H9 (cell line): ENCODE measurements at regions not wholly inside any gene's neighbourhood (a gene's known extent, or its start where the extent isn't known, plus 50 kb on each side); places are given as distances from the start of the nearest gene placed in this dataset.

Experiments used
- DNase-seq: peaks from one replicate; pipeline ENCODE4 v3.0.0-alpha.2; 2017
- H2AFZ ChIP-seq: one replicate; pipeline ENCODE4 v1.6.1; 2013; ENCODE audit warnings: mild to moderate bottlenecking, low read length, control low read depth, moderate library complexity
- H2AK5ac ChIP-seq: 2 replicates; pipeline ENCODE4 v1.6.1; 2013; ENCODE audit warnings: low read length, control low read depth, mixed read lengths; ENCODE audit not compliant: insufficient read length
- H2BK120ac ChIP-seq: one replicate; pipeline ENCODE4 v1.6.1; 2013; ENCODE audit warnings: low read depth, mild to moderate bottlenecking, low read length, control low read depth, inconsistent platforms; ENCODE audit not compliant: poor library complexity, severe bottlenecking
- H2BK12ac ChIP-seq: 2 replicates; pipeline ENCODE4 v1.6.1; 2013; ENCODE audit warnings: low read length, control low read depth, mixed read lengths, low read depth; ENCODE audit not compliant: insufficient read length
- H2BK15ac ChIP-seq: 2 replicates; pipeline ENCODE4 v1.6.1; 2013; ENCODE audit warnings: low read depth, low read length, control low read depth
- H2BK20ac ChIP-seq: one replicate; pipeline ENCODE4 v1.6.1; 2013; ENCODE audit warnings: low read depth, mild to moderate bottlenecking, low read length, control low read depth, inconsistent platforms; ENCODE audit not compliant: poor library complexity, severe bottlenecking
- H2BK5ac ChIP-seq: 2 replicates; pipeline ENCODE4 v1.6.1; 2013; ENCODE audit warnings: low read length, control low read depth, mixed read lengths; ENCODE audit not compliant: insufficient read length
- H3K14ac ChIP-seq: 2 replicates; pipeline ENCODE4 v1.6.1; 2013; ENCODE audit warnings: low read length, control low read depth; ENCODE audit not compliant: insufficient read depth
- H3K18ac ChIP-seq: 2 replicates; pipeline ENCODE4 v1.6.1; 2013; ENCODE audit warnings: low read depth, mild to moderate bottlenecking, mixed read lengths, low read length, control low read depth; ENCODE audit not compliant: insufficient read length
- H3K23ac ChIP-seq: 2 replicates; pipeline ENCODE4 v1.6.1; 2013; ENCODE audit warnings: low read length, control low read depth, mixed read lengths, low read depth; ENCODE audit not compliant: insufficient read length
- H3K23me2 ChIP-seq: 2 replicates; pipeline ENCODE4 v1.6.1; 2013; ENCODE audit warnings: low read depth, mild to moderate bottlenecking, mixed read lengths, low read length, control low read depth; ENCODE audit not compliant: insufficient read length, poor library complexity, severe bottlenecking
- H3K27ac ChIP-seq: 2 replicates; pipeline ENCODE4 v1.5.1; 2013; ENCODE audit warnings: low read length, control low read depth, mixed read lengths, low read depth; ENCODE audit not compliant: insufficient read length
- H3K27me3 ChIP-seq: 2 replicates; pipeline ENCODE4 v1.6.1; 2013; ENCODE audit warnings: low read length, control low read depth, inconsistent platforms; ENCODE audit not compliant: insufficient read depth
- H3K4ac ChIP-seq: 2 replicates; pipeline ENCODE4 v1.6.1; 2013; ENCODE audit warnings: low read depth, mild to moderate bottlenecking, control low read depth, inconsistent platforms, low read length, moderate library complexity
- H3K4me1 ChIP-seq: 2 replicates; pipeline ENCODE4 v1.6.1; 2013; ENCODE audit warnings: low read length, control low read depth, inconsistent platforms; ENCODE audit not compliant: insufficient read depth
- H3K4me2 ChIP-seq: 2 replicates; pipeline ENCODE4 v1.6.1; 2013; ENCODE audit warnings: low read length, control low read depth, mixed read lengths; ENCODE audit not compliant: insufficient read length, insufficient read depth
- H3K56ac ChIP-seq: 2 replicates; pipeline ENCODE4 v1.6.1; 2013; ENCODE audit warnings: low read depth, mild to moderate bottlenecking, mixed read lengths, low read length, control low read depth; ENCODE audit not compliant: insufficient read length
- H3K79me1 ChIP-seq: 2 replicates; pipeline ENCODE4 v1.6.1; 2013; ENCODE audit warnings: low read depth, mild to moderate bottlenecking, moderate library complexity, low read length, control low read depth, inconsistent platforms; ENCODE audit not compliant: insufficient read depth, poor library complexity, severe bottlenecking
- H3K79me2 ChIP-seq: 2 replicates; pipeline ENCODE4 v1.6.1; 2013; ENCODE audit warnings: low read length, control low read depth, inconsistent platforms; ENCODE audit not compliant: insufficient read depth
- H3K9ac ChIP-seq: 2 replicates; pipeline ENCODE4 v1.6.1; 2013; ENCODE audit warnings: low read length, control low read depth, mixed read lengths; ENCODE audit not compliant: insufficient read length; ENCODE audit errors: extremely low read depth
- H3K9me3 ChIP-seq: one replicate; pipeline ENCODE4 v1.6.1; 2013; ENCODE audit warnings: low read depth, low read length, inconsistent platforms; ENCODE audit not compliant: control insufficient read depth
- H3T11ph ChIP-seq: one replicate; pipeline ENCODE4 v1.6.1; 2013; ENCODE audit warnings: mild to moderate bottlenecking, low read length, control low read depth, inconsistent platforms
- H4K20me1 ChIP-seq: one replicate; pipeline ENCODE4 v1.6.1; 2013; ENCODE audit not compliant: control insufficient read depth, insufficient read length, insufficient read depth
- H4K5ac ChIP-seq: 2 replicates; pipeline ENCODE4 v1.6.1; 2013; ENCODE audit warnings: low read depth, mild to moderate bottlenecking, mixed read lengths, low read length, control low read depth; ENCODE audit not compliant: insufficient read length
- H4K8ac ChIP-seq: replicated peaks from 2 replicates; pipeline ENCODE4 v1.6.1; 2013; ENCODE audit warnings: low read length, control low read depth, mixed read lengths, low read depth; ENCODE audit not compliant: insufficient read length
- H4K91ac ChIP-seq: 2 replicates; pipeline ENCODE4 v1.6.1; 2013; ENCODE audit warnings: low read depth, mild to moderate bottlenecking, moderate library complexity, mixed read lengths, low read length, control low read depth; ENCODE audit not compliant: insufficient read length
- H3K27ac Mint-ChIP-seq, 3 experiments: 2 replicates in 2 of 3; 3 replicates in 1 of 3; pipeline ENCODE4 v1.8.0; 2020 to 2021; ENCODE audit warnings: mixed read lengths in 3 of 3, mild to moderate bottlenecking in 1 of 3, moderate library complexity in 1 of 3
- H3K27me3 Mint-ChIP-seq: 2 replicates; pipeline ENCODE4 v1.8.0; 2021; ENCODE audit warnings: low read depth, mild to moderate bottlenecking, moderate library complexity, mixed read lengths
- H3K36me3 Mint-ChIP-seq, 3 experiments: 2 replicates in 2 of 3; 3 replicates in 1 of 3; pipeline ENCODE4 v1.8.0; 2020 to 2021; ENCODE audit warnings: low read depth in 3 of 3, mixed read lengths in 3 of 3; ENCODE audit not compliant: insufficient read depth in 1 of 3
- H3K4me1 Mint-ChIP-seq, 2 experiments: 2 replicates each; pipeline ENCODE4 v1.8.0; 2020; ENCODE audit warnings: mixed read lengths in 2 of 2
- H3K4me3 Mint-ChIP-seq, 2 experiments: 2 replicates in 1 of 2; 3 replicates in 1 of 2; pipeline ENCODE4 v1.8.0; 2020 to 2021; ENCODE audit warnings: mild to moderate bottlenecking in 2 of 2, mixed read lengths in 2 of 2, moderate library complexity in 1 of 2
- H3K9me3 Mint-ChIP-seq, 2 experiments: 2 replicates in 1 of 2; 3 replicates in 1 of 2; pipeline ENCODE4 v1.8.0; 2020; ENCODE audit warnings: mild to moderate bottlenecking in 2 of 2, mixed read lengths in 2 of 2, moderate library complexity in 1 of 2
- CTCF ChIP-seq: fragments of 200-600 bp; sonication (generic); conservative IDR thresholded peaks from 3 replicates; pipeline ENCODE4 v1.8.0; 2021; ENCODE audit warnings: antibody characterized with exemption, mild to moderate bottlenecking
- WGBS: extraction: QIAGEN DNeasy Blood & Tissue Kit; methylation state at CpG from one replicate; pipeline ENCODE4 v1.1.7; 2013; ENCODE audit warnings: missing lambda C conversion rate, low lambda C conversion rate, mixed read lengths; ENCODE audit not compliant: insufficient read length; ENCODE audit errors: extremely low coverage; 5-methylcytosine and 5-hydroxymethylcytosine counted together

- Histone ChIP-seq H2AFZ (no peak overlapping the region), H2BK20ac (no peak overlapping the region), H4K91ac (no peak overlapping the region), H3K14ac (no peak overlapping the region), H3K4ac (no peak overlapping the region), H3K79me1 (no peaks in the 10 kb centered on the region), H3K4me2 (no peak overlapping the region), H3K18ac (no peak overlapping the region), H3K27ac (no peak overlapping the region), H2AK5ac (no peak overlapping the region), H3K79me2 (no peaks in the 10 kb centered on the region), H2BK15ac (no peak overlapping the region), H3K4me1 (peaks cover 3% of the 10 kb centered on the region), H3K56ac (no peak overlapping the region), H3T11ph (no peak overlapping the region), H3K23me2 (no peaks in the 10 kb centered on the region), H3K27me3 (no peaks in the 10 kb centered on the region), H3K9ac (no peak overlapping the region), H4K8ac (no peak overlapping the region), H4K20me1 (no peaks in the 10 kb centered on the region), H2BK120ac (no peak overlapping the region), H3K9me3 (peaks cover 10% of the 10 kb centered on the region), H4K5ac (no peak overlapping the region), H3K23ac (no peak overlapping the region), H2BK12ac (no peak overlapping the region), H2BK5ac (no peak overlapping the region)
- peaks cover 4% of the 10 kb centered on the region; the same call in 1 of the 2 replicates for H3K27me3 Mint-ChIP-seq
- DNase-seq: no peak
- H3K4me3 Mint-ChIP-seq: no peak overlapping the region
- H3K4me1 Mint-ChIP-seq: peaks cover 8 to 14% of the 10 kb centered on the region in 2 experiments
- no peak overlapping the region; a peak in 1 of 7 replicates for H3K27ac Mint-ChIP-seq
- no peak for TF ChIP-seq CTCF
- H3K36me3 Mint-ChIP-seq: peaks cover 8 to 11% (median 11%) of the 10 kb centered on the region in 3 experiments
- WGBS: no CpG with 5 or more reads among the region's 1 CpG
- peaks cover 12 to 17% of the 10 kb centered on the region in 2 experiments for H3K9me3 Mint-ChIP-seq
Observed at GRCh38 chr4:52247941-52248340, 196.8 kb downstream of the SPATA18 start.
